ENCODE measurements at regions not wholly inside any gene's neighbourhood (a gene's known extent, or its start where the extent isn't known, plus 50 kb on each side); places are given as distances from the start of the nearest gene placed in this dataset.

- Histone ChIP-seq H2BK15ac (ENCODE audit: low read length) (no peak overlapping the region), H3K9ac (replicated peaks in 1 of 4; ENCODE audit: extremely low read depth in 1 of 4, low read depth in 3 of 4, low read length in 3 of 4) (no peak overlapping the region), H3K18ac (ENCODE audit: extremely low read depth, low read length) (no peak overlapping the region), H2BK12ac (ENCODE audit: low read depth, low read length) (no peak overlapping the region), H3K4me3 (ENCODE audit: extremely low read depth in 1 of 4, insufficient read depth in 2 of 4, low read depth in 3 of 4, low read length in 4 of 4) (no peak overlapping the region), H4K20me1 (replicated peaks in 1 of 2; ENCODE audit: control insufficient read depth in 1 of 2, insufficient read depth in 2 of 2, low read length in 2 of 2) (no peaks in the 10 kb centered on the region), H3K4me2 (ENCODE audit: insufficient read depth in 1 of 2, low read depth in 2 of 2, low read length in 2 of 2) (no peak overlapping the region), H2AFZ (ENCODE audit: low read length) (no peak overlapping the region), H3K79me2 (ENCODE audit: control insufficient read depth in 1 of 2, insufficient read depth in 2 of 2, low read length in 2 of 2) (no peaks in the 10 kb centered on the region), H3K23me2 (ENCODE audit: low read depth, low read length) (no peaks in the 10 kb centered on the region), H4K91ac (replicated peaks; ENCODE audit: insufficient read length, low read length) (no peak overlapping the region), H3K4me1 (replicated peaks in 1 of 4; ENCODE audit: control insufficient read depth in 3 of 4, insufficient read depth in 4 of 4, low read length in 3 of 4) (no peaks in the 10 kb centered on the region), H3K27me3 (replicated peaks in 1 of 4; ENCODE audit: control insufficient read depth in 3 of 4, extremely low read depth in 1 of 4, insufficient read depth in 3 of 4, low read length in 3 of 4) (peaks cover 0 to 1% (median 0%) of the 10 kb centered on the region in 4 experiments; a peak in 1 of 7 replicates), H3K79me1 (ENCODE audit: low read depth, low read length) (no peaks in the 10 kb centered on the region), H3K9me3 (ENCODE audit: insufficient read depth in 2 of 2, low read depth in 1 of 2, low read length in 1 of 2) (no peaks in the 10 kb centered on the region), H3K27ac (ENCODE audit: low read depth, low read length) (no peak overlapping the region), H4K5ac (ENCODE audit: insufficient read length, low read depth, low read length) (no peak overlapping the region), H3K36me3 (ENCODE audit: control insufficient read depth in 2 of 4, insufficient read depth in 4 of 4, low read length in 3 of 4) (no peaks in the 10 kb centered on the region), H4K8ac (ENCODE audit: extremely low read depth, insufficient read depth, low read length) (no peak overlapping the region), H2BK120ac (replicated peaks; ENCODE audit: low read depth, low read length) (no peak overlapping the region), H3K56ac (replicated peaks; ENCODE audit: insufficient read length, low read depth, low read length) (no peak overlapping the region), H3K23ac (ENCODE audit: insufficient read length) (no peak overlapping the region), H3K4ac (replicated peaks; ENCODE audit: insufficient read length, low read depth, low read length) (no peak overlapping the region), H2AK5ac (ENCODE audit: low read depth, low read length) (no peak overlapping the region), H3K14ac (ENCODE audit: insufficient read length) (no peak overlapping the region), H2BK20ac (ENCODE audit: low read length) (no peak overlapping the region), H2BK5ac (ENCODE audit: low read depth, low read length) (no peak overlapping the region)
- WGBS, 2 experiments (ENCODE audit: extremely low coverage in 1 of 2, insufficient coverage in 1 of 2, insufficient read length in 1 of 2, insufficient replicate concordance in 2 of 2, low coverage in 1 of 2, low lambda C conversion rate in 2 of 2, missing lambda C conversion rate in 1 of 2) = 95% methylated on average over 2 of the region's 2 CpGs; no CpG with 5 or more reads in 1 of the 2 experiments
- ChIA-PET POLR2A (ENCODE audit: partially characterized antibody) (no interaction called here), CTCF (ENCODE audit: partially characterized antibody) (no interaction called here)
- DNase-seq (ENCODE audit: low read depth in 1 of 2, low spot score in 2 of 2) (no peak), FAIRE-seq (no peak)
- TF ChIP-seq BRCA1 (IDR thresholded peaks at IDR 0.05; ENCODE audit: low read depth, low read length) (no peak), SP1 (IDR thresholded peaks at IDR 0.05; ENCODE audit: low read depth, low read length) (no peak), ATF3 (IDR thresholded peaks at IDR 0.05; ENCODE audit: insufficient read depth, low read depth, low read length) (no peak), POLR2AphosphoS5 (IDR thresholded peaks at IDR 0.05; ENCODE audit: low read depth, low read length) (no peak), KDM1A (IDR thresholded peaks at IDR 0.05; ENCODE audit: borderline replicate concordance, low read length) (no peak), SP4 (IDR thresholded peaks at IDR 0.05; ENCODE audit: low read length) (no peak)
Measured at GRCh38 chr3:945738-946137, 147.1 kb upstream of the CNTN6 start.

All from H1 (cell line).